Lung (tissue), 11 donors: ENCODE measurements at regions not wholly inside any gene's neighbourhood (a gene's known extent, or its start where the extent isn't known, plus 50 kb on each side); places are given as distances from the start of the nearest gene placed in this dataset.
A peak's percentile ranks its signal among the peaks of the same experiment; 100 is the strongest.

Experiments used
- ATAC-seq: fragments of 200-7000 bp; cut with Tn5 transposase; one replicate; pipeline ENCODE4 v1.9.1; 2020; ENCODE audit warnings: moderate number of reproducible peaks; ENCODE audit not compliant: insufficient read depth, low FRiP score
- DNase-seq, 3 donors: peaks; one replicate each; pipeline ENCODE4 v3.0.0-alpha.2; 2013 to 2017
- H3K27ac ChIP-seq, 2 donors: one replicate each; pipeline ENCODE4 v1.5.1; 2013; ENCODE audit warnings: mild to moderate bottlenecking in 2 of 2, moderate library complexity in 2 of 2, control low read depth in 1 of 2, inconsistent platforms in 1 of 2, low read depth in 1 of 2, low read length in 1 of 2
- H3K27me3 ChIP-seq, 3 donors: one replicate each; pipeline ENCODE4 v1.5.1; 2013; ENCODE audit warnings: low read length in 2 of 3; ENCODE audit not compliant: control insufficient read depth in 3 of 3, insufficient read depth in 3 of 3
- H3K36me3 ChIP-seq, 4 donors: one replicate each; pipeline ENCODE4 v1.5.1; 2013; ENCODE audit warnings: low read length in 4 of 4, mild to moderate bottlenecking in 1 of 4, moderate library complexity in 1 of 4; ENCODE audit not compliant: control insufficient read depth in 4 of 4, insufficient read depth in 4 of 4
- H3K4me1 ChIP-seq, 5 donors: one replicate each; pipeline ENCODE4 v1.5.1; 2013; ENCODE audit warnings: low read length in 5 of 5, mild to moderate bottlenecking in 2 of 5, moderate library complexity in 1 of 5; ENCODE audit not compliant: control insufficient read depth in 5 of 5, insufficient read depth in 5 of 5
- H3K4me3 ChIP-seq: one replicate; pipeline ENCODE4 v1.5.1; 2013; ENCODE audit warnings: mild to moderate bottlenecking, control low read depth, moderate library complexity
- H3K9ac ChIP-seq, 2 donors: one replicate each; pipeline ENCODE4 v1.5.1; 2013; ENCODE audit warnings: low read length in 2 of 2, control low read depth in 1 of 2; ENCODE audit not compliant: insufficient read depth in 1 of 2
- H3K9me3 ChIP-seq, 4 donors: one replicate each; pipeline ENCODE4 v1.5.1; 2013; ENCODE audit warnings: low read length in 3 of 4, mild to moderate bottlenecking in 1 of 4, moderate library complexity in 1 of 4; ENCODE audit not compliant: control insufficient read depth in 4 of 4, insufficient read depth in 3 of 4
- WGBS, 2 donors: extraction: QIAGEN DNeasy Blood & Tissue Kit; methylation state at CpG; one replicate each; pipeline ENCODE4 v1.1.7; 2013; 5-methylcytosine and 5-hydroxymethylcytosine counted together
- TF ChIP-seq, protein P1 (sequence below): IDR thresholded peaks from 2 replicates; pipeline ENCODE4 v1.5.1; 2012; ENCODE audit warnings: mild to moderate bottlenecking; ENCODE audit errors: control extremely low read depth, extremely low read depth
- donor health status: control.
- donor health status: control.
- donor health status: Bipolar disorder and iron deficiency.
- donor health status: healthy.
- donor health status: DM: yes; HTN: yes; CAD: no.

DNA sequence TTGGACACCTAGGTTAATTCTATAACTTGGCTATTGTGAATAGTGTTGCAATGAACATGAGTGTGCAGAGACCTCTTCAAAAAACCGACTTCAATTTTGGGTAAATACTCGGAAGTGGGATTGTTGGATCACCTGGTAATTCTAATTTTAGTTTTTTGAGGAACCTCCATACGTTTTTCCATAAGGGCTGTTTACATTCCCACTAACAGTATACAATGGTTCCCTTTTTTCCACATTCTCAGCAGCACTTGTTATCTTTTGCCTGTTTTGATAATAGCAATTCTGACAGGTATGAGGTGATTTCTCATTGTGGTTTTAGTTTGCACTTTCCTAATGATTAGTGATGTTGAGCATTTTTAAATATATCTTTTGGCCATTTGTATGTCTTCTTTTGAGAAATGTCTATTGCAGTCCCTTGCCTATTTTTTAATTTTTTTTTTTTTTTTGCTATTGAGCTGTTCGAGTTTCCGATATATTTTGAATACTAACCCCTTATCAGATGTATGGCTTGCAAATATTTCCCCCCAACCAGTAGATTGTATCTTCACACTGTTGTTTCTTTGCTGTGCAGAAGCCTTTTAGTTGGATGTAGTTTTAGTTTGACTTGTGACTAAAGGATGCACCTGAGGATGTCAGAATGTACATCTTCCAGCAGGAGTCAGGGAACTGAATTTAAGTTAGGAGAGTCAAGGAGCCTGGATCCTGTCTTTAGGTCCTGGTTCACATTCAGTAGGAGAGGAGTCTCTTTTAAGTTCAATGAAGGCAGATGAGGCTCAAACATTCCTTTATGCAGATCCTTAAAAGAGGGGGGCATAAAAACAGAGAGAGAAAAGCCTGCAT is 120.0 kb downstream of the S1PR1 start:
- peaks cover 0 to 3% (median 0%) of the 10 kb centered on the region in 5 donors for H3K4me1 ChIP-seq
- H3K4me3 ChIP-seq: no peak overlapping the region
- TF ChIP-seq, protein P1, sequence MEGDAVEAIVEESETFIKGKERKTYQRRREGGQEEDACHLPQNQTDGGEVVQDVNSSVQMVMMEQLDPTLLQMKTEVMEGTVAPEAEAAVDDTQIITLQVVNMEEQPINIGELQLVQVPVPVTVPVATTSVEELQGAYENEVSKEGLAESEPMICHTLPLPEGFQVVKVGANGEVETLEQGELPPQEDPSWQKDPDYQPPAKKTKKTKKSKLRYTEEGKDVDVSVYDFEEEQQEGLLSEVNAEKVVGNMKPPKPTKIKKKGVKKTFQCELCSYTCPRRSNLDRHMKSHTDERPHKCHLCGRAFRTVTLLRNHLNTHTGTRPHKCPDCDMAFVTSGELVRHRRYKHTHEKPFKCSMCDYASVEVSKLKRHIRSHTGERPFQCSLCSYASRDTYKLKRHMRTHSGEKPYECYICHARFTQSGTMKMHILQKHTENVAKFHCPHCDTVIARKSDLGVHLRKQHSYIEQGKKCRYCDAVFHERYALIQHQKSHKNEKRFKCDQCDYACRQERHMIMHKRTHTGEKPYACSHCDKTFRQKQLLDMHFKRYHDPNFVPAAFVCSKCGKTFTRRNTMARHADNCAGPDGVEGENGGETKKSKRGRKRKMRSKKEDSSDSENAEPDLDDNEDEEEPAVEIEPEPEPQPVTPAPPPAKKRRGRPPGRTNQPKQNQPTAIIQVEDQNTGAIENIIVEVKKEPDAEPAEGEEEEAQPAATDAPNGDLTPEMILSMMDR: no peak
- H3K9ac ChIP-seq: no peak overlapping the region
- H3K27me3 ChIP-seq: no peaks in the 10 kb centered on the region
- no peaks in the 10 kb centered on the region for H3K9me3 ChIP-seq
- ATAC-seq (no peak), DNase-seq (no peak)
- 61 to 66% methylated on average over 5 of the region's 5 CpGs for WGBS, 2 donors
- no peaks in the 10 kb centered on the region for H3K36me3 ChIP-seq
- H3K27ac ChIP-seq: no peak overlapping the region

DNA sequence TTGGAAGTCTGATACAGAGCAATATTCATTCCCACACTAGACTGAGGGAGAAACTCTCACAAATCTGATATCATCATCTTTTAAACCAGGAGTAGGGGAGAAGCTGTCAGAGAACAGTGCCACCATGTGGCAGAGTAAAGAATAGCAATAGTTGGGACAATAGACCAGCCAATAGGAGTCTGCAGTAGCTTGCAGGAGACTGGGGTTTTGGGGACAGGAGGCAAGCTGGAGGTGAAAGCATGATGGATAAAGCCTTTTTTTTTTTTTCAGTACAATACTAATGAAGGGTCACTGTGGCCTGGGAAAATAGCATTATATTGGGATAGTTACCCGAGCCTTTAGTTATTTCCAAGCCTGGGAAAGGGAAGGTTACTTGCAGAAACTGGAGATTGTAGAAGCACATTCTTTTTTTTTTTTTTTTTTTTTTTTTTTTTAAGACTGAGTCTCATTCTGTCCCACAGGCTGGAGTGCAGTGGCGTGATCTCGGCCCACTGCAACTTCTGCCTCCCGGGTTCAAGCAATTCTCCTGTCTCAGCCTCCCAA is 120.7 kb downstream of the S1PR1 start:
- 49 to 68% methylated on average over 4 of the region's 4 CpGs for WGBS, 2 donors
- ATAC-seq: peak; percentile 92

DNA sequence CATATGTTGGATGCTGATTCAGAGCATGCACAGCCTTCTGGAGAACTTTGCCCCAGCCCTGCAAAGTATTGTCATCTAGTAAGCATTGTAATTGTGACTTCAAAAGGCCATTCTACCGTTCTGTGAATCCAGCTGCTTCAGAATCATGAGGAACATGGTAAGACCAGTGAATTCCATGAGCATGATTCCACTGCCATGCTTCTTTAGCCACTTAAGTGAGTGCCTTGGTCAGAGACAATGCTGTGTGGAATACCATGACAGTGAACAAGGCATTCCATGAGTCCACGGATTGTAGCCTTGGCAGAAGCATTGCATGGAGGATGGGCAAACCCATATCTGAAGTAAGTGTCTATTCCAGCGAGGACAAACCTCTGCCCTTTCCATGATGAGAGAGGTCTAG is 123.7 kb downstream of the S1PR1 start:
- H3K4me3 ChIP-seq: no peak overlapping the region
- 88 to 92% methylated on average over 3 of the region's 3 CpGs for WGBS, 2 donors
- H3K36me3 ChIP-seq: no peaks in the 10 kb centered on the region
- H3K4me1 ChIP-seq: peaks cover 0 to 3% (median 0%) of the 10 kb centered on the region in 5 donors
- no peak overlapping the region for H3K9ac ChIP-seq
- TF ChIP-seq, protein P1: no peak
- DNase-seq (no peak), ATAC-seq (no peak)
- no peak overlapping the region for H3K27ac ChIP-seq
- H3K27me3 ChIP-seq: no peaks in the 10 kb centered on the region
- no peaks in the 10 kb centered on the region for H3K9me3 ChIP-seq

More for the DNA sequence above, 120.7 kb downstream of the S1PR1 start:
- Histone ChIP-seq H3K36me3 (no peaks in the 10 kb centered on the region), H3K9me3 (no peaks in the 10 kb centered on the region), H3K9ac (no peak overlapping the region), H3K4me1 (peaks cover 0 to 3% (median 0%) of the 10 kb centered on the region in 5 donors), H3K4me3 (no peak overlapping the region), H3K27ac (no peak overlapping the region), H3K27me3 (no peaks in the 10 kb centered on the region)
- peak; percentile 76 to 91 (median 90) for DNase-seq
- TF ChIP-seq, protein P1: peak; percentile 86
